ENCODE measurements at regions not wholly inside any gene's neighbourhood (a gene's known extent, or its start where the extent isn't known, plus 50 kb on each side); places are given as distances from the start of the nearest gene placed in this dataset.
"Not testable (repeated sequence)": the region's sequence is repeated elsewhere in the genome, so short reads cannot be mapped to it uniquely, and the experiment has no call there.

DNA sequence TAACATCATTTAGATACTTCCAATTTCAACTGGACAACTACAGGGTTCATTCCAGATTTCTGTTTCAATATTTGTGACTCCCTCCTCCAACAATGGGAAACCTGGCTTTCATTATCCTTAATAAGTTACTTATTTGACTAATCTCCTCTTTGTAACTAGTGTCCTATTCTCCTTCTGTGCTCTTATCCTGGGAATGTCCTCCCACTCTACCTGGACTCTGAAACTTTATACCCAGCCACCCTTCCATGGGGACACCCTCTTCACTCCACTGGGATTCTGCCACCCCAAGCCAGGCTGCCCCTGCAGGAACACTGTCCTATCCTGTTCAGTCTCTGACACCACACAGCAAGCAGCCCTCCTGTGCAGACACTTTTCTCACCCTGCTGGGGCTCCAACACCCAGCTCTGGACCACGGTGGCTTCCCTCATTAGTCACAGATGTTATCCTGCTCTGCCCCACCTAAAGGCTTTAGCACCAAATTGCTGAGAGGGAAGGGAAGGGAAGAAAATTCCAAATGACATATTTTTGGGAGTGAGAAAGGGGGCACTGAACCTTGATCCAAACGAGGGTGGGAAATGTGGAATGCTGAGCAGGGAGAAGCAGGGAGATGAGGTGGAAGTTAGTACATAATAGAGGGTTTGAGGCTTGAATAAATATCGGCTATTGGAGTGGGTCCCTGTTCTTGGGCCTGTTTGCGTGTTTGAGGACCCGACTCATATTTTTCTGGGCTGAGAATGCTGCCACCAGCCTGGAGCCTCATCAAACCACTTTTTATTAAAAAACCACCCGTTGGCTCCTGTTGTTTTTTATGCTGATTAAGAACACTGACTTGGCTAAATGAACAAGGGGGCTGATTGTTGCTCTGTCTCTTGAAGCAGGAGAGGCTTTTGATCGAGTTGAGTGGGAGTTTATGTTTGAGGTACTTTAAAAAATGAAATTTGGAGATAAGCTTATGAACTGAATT is 54.0 kb upstream of the AKIRIN2 start:
- no peak for DNase-seq

DNA sequence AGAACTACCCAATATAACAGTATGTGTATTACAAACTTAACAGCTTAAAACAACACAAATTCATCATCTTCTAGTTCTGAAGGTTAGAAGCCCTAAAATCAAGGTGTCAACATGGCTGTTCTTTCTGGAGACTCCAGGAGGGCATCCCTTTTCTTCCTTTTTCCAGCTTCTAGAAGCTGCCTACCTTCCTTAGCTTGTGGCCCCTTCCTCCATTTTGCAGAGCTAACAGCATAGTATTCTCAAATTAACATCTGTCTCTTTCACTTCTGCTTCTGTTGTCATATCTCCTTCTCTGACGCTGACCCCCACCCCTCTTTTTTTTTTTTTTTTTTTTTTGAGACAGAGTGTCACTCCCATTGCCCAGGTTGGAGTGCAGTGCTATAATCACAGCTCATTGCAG is 52.8 kb upstream of the AKIRIN2 start:
- no peak for DNase-seq

DNA sequence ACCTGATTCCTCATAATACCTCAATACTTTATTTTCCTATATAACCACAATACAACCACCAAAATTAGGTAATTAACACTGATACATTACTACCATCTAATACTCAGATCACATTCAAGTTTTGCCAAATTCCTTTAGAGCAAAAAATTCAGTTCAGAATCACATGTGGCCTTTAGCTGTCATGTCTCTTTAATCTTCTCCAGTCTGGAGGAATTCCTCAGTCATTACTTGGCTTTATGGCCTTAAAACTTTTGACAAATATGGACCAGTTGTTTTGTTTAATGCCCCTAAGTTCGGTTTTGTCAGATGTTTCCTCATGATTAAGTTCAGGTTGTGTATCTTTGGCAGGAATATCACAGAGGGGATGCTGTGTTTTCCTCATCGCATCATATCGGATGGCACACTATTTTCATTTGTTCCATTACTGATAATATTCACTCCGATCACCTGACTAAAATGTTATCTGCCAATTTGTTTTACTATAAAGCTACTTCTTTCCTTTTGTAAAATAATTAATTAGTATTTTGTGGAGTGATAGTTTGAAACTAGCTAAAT is 51.2 kb upstream of the AKIRIN2 start:
- DNase-seq, result peak; percentile 3

DNA sequence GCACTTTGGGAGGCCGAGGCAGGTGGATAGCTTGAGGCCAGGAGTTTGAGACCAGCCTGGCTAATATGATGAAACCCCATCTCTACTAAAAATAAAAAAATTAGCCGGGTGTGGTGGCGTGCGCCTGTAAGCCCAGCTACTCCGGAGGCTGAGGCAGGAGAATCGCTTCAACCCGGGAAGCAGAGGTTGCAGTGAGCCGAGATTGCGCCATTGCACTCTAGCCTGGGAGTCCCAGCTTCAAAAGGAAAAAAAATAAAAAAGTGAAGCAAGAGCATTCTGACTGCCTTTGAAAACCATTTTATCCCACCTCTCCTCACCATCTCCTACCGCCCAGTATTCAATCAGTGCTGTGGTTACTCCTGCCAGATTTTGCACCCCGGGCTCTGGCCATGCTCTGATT is 50.5 kb upstream of the AKIRIN2 start:
- DNase-seq, result not testable (repeated sequence)
